ENCODE measurements at regions not wholly inside any gene's neighbourhood (a gene's known extent, or its start where the extent isn't known, plus 50 kb on each side); places are given as distances from the start of the nearest gene placed in this dataset.

GRCh38 chr6:74632196-74632875 lies 573.5 kb downstream of the COL12A1 start:
- no peak for TF ChIP-seq FOXP2 (optimal IDR thresholded peaks at IDR 0.05; ENCODE audit: borderline replicate concordance, extremely low read depth, extremely low read length, insufficient read depth)
- TF ChIP-seq TAF1 (IDR thresholded peaks at IDR 0.05; ENCODE audit: borderline replicate concordance, insufficient read depth, low read length), result no peak
- no peak for TF ChIP-seq POLR2AphosphoS5 (IDR thresholded peaks at IDR 0.05; ENCODE audit: low read depth, low read length)
- TF ChIP-seq SIN3A (IDR thresholded peaks at IDR 0.05; ENCODE audit: borderline replicate concordance, insufficient read depth, low read length), result no peak
- TF ChIP-seq REST (IDR thresholded peaks at IDR 0.05; ENCODE audit: insufficient read depth in 1 of 2, low read depth in 2 of 2, low read length in 2 of 2), result no peak

GRCh38 chr6:74631564-74631963 lies 574.3 kb downstream of the COL12A1 start:
- no peak for TF ChIP-seq POLR2AphosphoS5 (IDR thresholded peaks at IDR 0.05; ENCODE audit: low read depth, low read length)
- no peak for TF ChIP-seq SIN3A (IDR thresholded peaks at IDR 0.05; ENCODE audit: borderline replicate concordance, insufficient read depth, low read length)
- TF ChIP-seq REST (IDR thresholded peaks at IDR 0.05; ENCODE audit: insufficient read depth in 1 of 2, low read depth in 2 of 2, low read length in 2 of 2), result no peak
- TF ChIP-seq FOXP2 (optimal IDR thresholded peaks at IDR 0.05; ENCODE audit: borderline replicate concordance, extremely low read depth, extremely low read length, insufficient read depth), result no peak
- TF ChIP-seq TAF1 (IDR thresholded peaks at IDR 0.05; ENCODE audit: borderline replicate concordance, insufficient read depth, low read length), result no peak

- TF ChIP-seq POLR2AphosphoS5 (IDR thresholded peaks at IDR 0.05; ENCODE audit: low read depth, low read length) (no peak), REST (IDR thresholded peaks at IDR 0.05; ENCODE audit: insufficient read depth in 1 of 2, low read depth in 2 of 2, low read length in 2 of 2) (no peak), TAF1 (IDR thresholded peaks at IDR 0.05; ENCODE audit: borderline replicate concordance, insufficient read depth, low read length) (no peak), SIN3A (IDR thresholded peaks at IDR 0.05; ENCODE audit: borderline replicate concordance, insufficient read depth, low read length) (no peak), FOXP2 (optimal IDR thresholded peaks at IDR 0.05; ENCODE audit: borderline replicate concordance, extremely low read depth, extremely low read length, insufficient read depth) (no peak)
These were observed 579.6 kb downstream of the COL12A1 start for GRCh38 chr6:74626288-74626687.

GRCh38 chr6:74623027-74623426 lies 582.8 kb downstream of the COL12A1 start:
- TF ChIP-seq REST (IDR thresholded peaks at IDR 0.05; ENCODE audit: insufficient read depth in 1 of 2, low read depth in 2 of 2, low read length in 2 of 2) (no peak), POLR2AphosphoS5 (IDR thresholded peaks at IDR 0.05; ENCODE audit: low read depth, low read length) (no peak), SIN3A (IDR thresholded peaks at IDR 0.05; ENCODE audit: borderline replicate concordance, insufficient read depth, low read length) (no peak), TAF1 (IDR thresholded peaks at IDR 0.05; ENCODE audit: borderline replicate concordance, insufficient read depth, low read length) (no peak), FOXP2 (optimal IDR thresholded peaks at IDR 0.05; ENCODE audit: borderline replicate concordance, extremely low read depth, extremely low read length, insufficient read depth) (no peak)

Measured in PFSK-1 (cell line).